GM12878 (cell line): ENCODE measurements at regions not wholly inside any gene's neighbourhood (a gene's known extent, or its start where the extent isn't known, plus 50 kb on each side); places are given as distances from the start of the nearest gene placed in this dataset.

Experiments
- ATAC-seq: fragments of 200-7000 bp; cut with Tn5 transposase; 3 replicates; pipeline ENCODE4 v1.9.1; 2020; ENCODE audit warnings: mild to moderate bottlenecking, moderate library complexity
- BruUV-seq: library from RNA; stranded (reverse); fragments of 400-500 nt; replicated peaks from 2 replicates; lab custom pipeline; 2021; lab: Mats Ljungman, UMichigan
- CTCF ChIA-PET: fragments of 300-600 bp; sonication (Branson Sonifier 250); formaldehyde crosslinking; extraction: SDS; loops from one replicate; lab custom pipeline; 2021; ENCODE audit warnings: inconsistent platforms; lab: Yijun Ruan, JAX
- POLR2A ChIA-PET: fragments of 350-600 bp; formaldehyde crosslinking; extraction: SDS; loops from one replicate; lab custom pipeline; 2021; ENCODE audit warnings: inconsistent platforms; lab: Charles Lee
- RAD21 ChIA-PET: fragments of 300-600 bp; sonication (Branson Sonifier 250); formaldehyde crosslinking; loops from one replicate; lab custom pipeline; 2023; ENCODE audit warnings: antibody characterized with exemption; ENCODE audit not compliant: unreplicated experiment; lab: Charles Lee
- SMC1A ChIA-PET: fragments of 300-600 bp; sonication (Branson Sonifier 250); formaldehyde crosslinking; loops from one replicate; lab custom pipeline; 2023; ENCODE audit not compliant: unreplicated experiment, uncharacterized antibody; lab: Charles Lee
- DNase-seq: peaks from one replicate; pipeline ENCODE4 v3.0.0-alpha.2; 2011; ENCODE audit warnings: low read depth, low spot score
- FAIRE-seq: peaks from 3 replicates; lab custom pipeline; 2011; peaks lifted over from hg19 to GRCh38; lab: Jason Lieb, UNC
- H2AFZ ChIP-seq: 2 replicates; pipeline ENCODE4 v1.6.0; 2011; ENCODE audit warnings: low read depth, low read length, control low read depth; ENCODE audit not compliant: control insufficient read depth
- H3K27ac ChIP-seq: 2 replicates; pipeline ENCODE4 v1.5.1; 2011; ENCODE audit warnings: control low read depth; ENCODE audit not compliant: control insufficient read depth, insufficient read depth
- H3K27me3 ChIP-seq, 2 experiments: replicated peaks in 1 of 2; 2 replicates each; pipeline versions ENCODE4 v1.6.0 to v1.6.1; 2011; ENCODE audit warnings: low read length in 1 of 2; ENCODE audit not compliant: control insufficient read depth in 2 of 2, insufficient read depth in 2 of 2
- H3K36me3 ChIP-seq, 2 experiments: 2 replicates each; pipeline ENCODE4 v1.5.1; 2011; ENCODE audit warnings: low read length in 1 of 2; ENCODE audit not compliant: control insufficient read depth in 2 of 2, insufficient read depth in 2 of 2
- H3K4me1 ChIP-seq: 2 replicates; pipeline ENCODE4 v1.6.1; 2011; ENCODE audit warnings: mild to moderate bottlenecking, low read length, moderate library complexity, mixed read lengths; ENCODE audit not compliant: control insufficient read depth, insufficient read depth
- H3K4me2 ChIP-seq: 2 replicates; pipeline ENCODE4 v1.6.0; 2011; ENCODE audit warnings: control low read depth; ENCODE audit not compliant: control insufficient read depth, insufficient read depth
- H3K4me3 ChIP-seq: fragments of 200-600 bp; sonication (generic); 2 replicates; pipeline ENCODE4 v1.5.1; 2016
- H3K79me2 ChIP-seq: 2 replicates; pipeline ENCODE4 v1.6.0; 2011; ENCODE audit warnings: low read length; ENCODE audit not compliant: control insufficient read depth, insufficient read depth
- H3K9ac ChIP-seq: 2 replicates; pipeline ENCODE4 v1.8.0; 2011; ENCODE audit warnings: low read length, control low read depth, mixed read lengths; ENCODE audit not compliant: control insufficient read depth, insufficient read depth
- H3K9me3 ChIP-seq: replicated peaks from 3 replicates; pipeline ENCODE4 v1.5.1; 2011; ENCODE audit warnings: mild to moderate bottlenecking, low read length; ENCODE audit not compliant: control insufficient read depth, insufficient read depth
- H4K20me1 ChIP-seq: 2 replicates; pipeline ENCODE4 v1.6.0; 2011; ENCODE audit not compliant: control insufficient read depth, insufficient read depth
- CREB1 ChIP-seq: IDR thresholded peaks from 2 replicates; pipeline ENCODE4 v1.6.1; 2012; ENCODE audit warnings: low read depth, mild to moderate bottlenecking, inconsistent platforms
- DPF2 ChIP-seq: fragments of 450-650 bp; IDR thresholded peaks from 2 replicates; pipeline ENCODE4 v1.6.1; 2017; ENCODE audit warnings: mild to moderate bottlenecking
- E2F4 ChIP-seq: IDR thresholded peaks from 2 replicates; pipeline ENCODE4 v1.6.1; 2012; ENCODE audit warnings: low read depth, low read length, improper control_type of control experiment
- ETV6 ChIP-seq, 2 experiments: fragments of 450-650 bp in 1 of 2; IDR thresholded peaks in 1 of 2; conservative IDR thresholded peaks in 1 of 2; 2 replicates each; pipeline ENCODE4 v1.6.1; 2014; ENCODE audit warnings: antibody characterized with exemption in 1 of 2, borderline replicate concordance in 1 of 2, low read depth in 1 of 2, mild to moderate bottlenecking in 1 of 2, moderate library complexity in 1 of 2
- FOS ChIP-seq: IDR thresholded peaks from 3 replicates; pipeline ENCODE4 v1.6.1; 2011; ENCODE audit warnings: borderline replicate concordance; ENCODE audit not compliant: insufficient read length; ENCODE audit errors: extremely low read depth
- MEF2A ChIP-seq: IDR thresholded peaks from 2 replicates; pipeline ENCODE4 v1.6.1; 2011; ENCODE audit warnings: low read depth, mild to moderate bottlenecking, low read length, moderate library complexity; ENCODE audit not compliant: insufficient read depth
- PAX8 ChIP-seq: fragments of 450-650 bp; IDR thresholded peaks from 2 replicates; pipeline ENCODE4 v1.6.1; 2017; ENCODE audit warnings: mild to moderate bottlenecking, moderate library complexity
- POLR2AphosphoS5 ChIP-seq: IDR thresholded peaks from 2 replicates; pipeline ENCODE4 v1.6.1; 2011; ENCODE audit warnings: mild to moderate bottlenecking, low read length, inconsistent platforms
- RUNX3 ChIP-seq: IDR thresholded peaks from 2 replicates; pipeline ENCODE4 v1.6.1; 2012; ENCODE audit warnings: low read length, inconsistent platforms
- SIX5 ChIP-seq: IDR thresholded peaks from 2 replicates; pipeline ENCODE4 v1.6.1; 2011; ENCODE audit warnings: mild to moderate bottlenecking, low read depth, low read length, moderate library complexity; ENCODE audit not compliant: severe bottlenecking
- SMARCA5 ChIP-seq: fragments of 450-650 bp; IDR thresholded peaks from 2 replicates; pipeline ENCODE4 v1.6.1; 2017; ENCODE audit warnings: mild to moderate bottlenecking
- SMC3 ChIP-seq: IDR thresholded peaks from 2 replicates; pipeline ENCODE4 v1.6.1; 2011; ENCODE audit warnings: low read length, improper control_type of control experiment, borderline replicate concordance
- SUPT20H ChIP-seq: IDR thresholded peaks from 2 replicates; pipeline ENCODE4 v1.6.1; 2011; ENCODE audit warnings: low read depth, mild to moderate bottlenecking, low read length, moderate library complexity, borderline replicate concordance; ENCODE audit not compliant: control insufficient read depth
- TAF1 ChIP-seq: IDR thresholded peaks from 2 replicates; pipeline ENCODE4 v1.6.1; 2011; ENCODE audit warnings: mild to moderate bottlenecking, low read depth, low read length, borderline replicate concordance
- TCF7 ChIP-seq: IDR thresholded peaks from 2 replicates; pipeline ENCODE4 v1.6.1; 2014; ENCODE audit warnings: antibody characterized with exemption, borderline replicate concordance
- ZBED1 ChIP-seq: IDR thresholded peaks from 2 replicates; pipeline ENCODE4 v1.6.1; 2016; ENCODE audit warnings: borderline replicate concordance
- WGBS: methylation state at CpG from one replicate; pipeline ENCODE4 v1.1.6; 2016; ENCODE audit warnings: low lambda C conversion rate; ENCODE audit not compliant: insufficient replicate concordance, insufficient coverage; ENCODE audit errors: missing lambda C conversion rate; 5-methylcytosine and 5-hydroxymethylcytosine counted together
- in situ Hi-C: fragments of 300-500 bp; cut with MboI; formaldehyde crosslinking; loops from 9 replicates; pipeline ENCODE4 v1.14.3; 2018; ENCODE audit warnings: mixed read lengths
- intact Hi-C: fragments of 100-400 bp; cut with micrococcal nuclease; formaldehyde crosslinking; loops from one replicate; pipeline ENCODE4 v1.14.2; 2022; ENCODE audit not compliant: unreplicated experiment
- TF ChIP-seq, protein P1 (sequence below): fragments of 450-650 bp; IDR thresholded peaks from 2 replicates; pipeline ENCODE4 v1.6.1; 2018; ENCODE audit warnings: borderline replicate concordance, mild to moderate bottlenecking; ENCODE audit not compliant: partially characterized antibody
- TF ChIP-seq, protein P2 (sequence below): fragments of 450-650 bp; formaldehyde crosslinking; IDR thresholded peaks from 2 replicates; pipeline ENCODE4 v1.5.0; 2022; ENCODE audit warnings: mild to moderate bottlenecking, missing genetic modification characterization

- ChIA-PET RAD21 (no interaction called here), SMC1A (interaction anchor here (1.3 to 2.0 kb wide), 2 partner anchors 8 to 81 kb away, joined by 3 to 6 read pairs; no protein-coding TSS in a partner anchor), CTCF (no interaction called here), POLR2A (no interaction called here)
- Histone ChIP-seq H3K9me3 (peaks cover 8% of the 10 kb centered on the region; the same call in 2 of the 3 replicates), H3K4me2 (no peak overlapping the region), H3K9ac (no peak overlapping the region), H2AFZ (no peak overlapping the region), H3K36me3 (no peaks in the 10 kb centered on the region), H3K27ac (no peak overlapping the region), H3K4me1 (peaks cover 3% of the 10 kb centered on the region; the same call in 1 of the 2 replicates), H4K20me1 (no peaks in the 10 kb centered on the region), H3K27me3 (no peaks in the 10 kb centered on the region), H3K79me2 (no peaks in the 10 kb centered on the region), H3K4me3 (no peak overlapping the region)
- 37% methylated on average over 5 of the region's 5 CpGs for WGBS
- in situ Hi-C loops, result no loop called here
- DNase-seq (no peak), ATAC-seq (no peak), FAIRE-seq (no peak)
- intact Hi-C loops, result no loop called here
- no TSS peak for BruUV-seq
- no peak for TF ChIP-seq DPF2
- TF ChIP-seq MEF2A, result no peak
- TF ChIP-seq, protein P1, sequence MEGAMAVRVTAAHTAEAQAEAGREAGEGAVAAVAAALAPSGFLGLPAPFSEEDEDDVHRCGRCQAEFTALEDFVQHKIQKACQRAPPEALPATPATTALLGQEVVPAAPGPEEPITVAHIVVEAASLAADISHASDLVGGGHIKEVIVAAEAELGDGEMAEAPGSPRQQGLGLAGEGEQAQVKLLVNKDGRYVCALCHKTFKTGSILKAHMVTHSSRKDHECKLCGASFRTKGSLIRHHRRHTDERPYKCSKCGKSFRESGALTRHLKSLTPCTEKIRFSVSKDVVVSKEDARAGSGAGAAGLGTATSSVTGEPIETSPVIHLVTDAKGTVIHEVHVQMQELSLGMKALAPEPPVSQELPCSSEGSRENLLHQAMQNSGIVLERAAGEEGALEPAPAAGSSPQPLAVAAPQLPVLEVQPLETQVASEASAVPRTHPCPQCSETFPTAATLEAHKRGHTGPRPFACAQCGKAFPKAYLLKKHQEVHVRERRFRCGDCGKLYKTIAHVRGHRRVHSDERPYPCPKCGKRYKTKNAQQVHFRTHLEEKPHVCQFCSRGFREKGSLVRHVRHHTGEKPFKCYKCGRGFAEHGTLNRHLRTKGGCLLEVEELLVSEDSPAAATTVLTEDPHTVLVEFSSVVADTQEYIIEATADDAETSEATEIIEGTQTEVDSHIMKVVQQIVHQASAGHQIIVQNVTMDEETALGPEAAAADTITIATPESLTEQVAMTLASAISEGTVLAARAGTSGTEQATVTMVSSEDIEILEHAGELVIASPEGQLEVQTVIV, result no peak
- no peak for TF ChIP-seq ZBED1
- no peak for TF ChIP-seq ETV6 (conservative IDR thresholded peaks at IDR 0.05 in 1 of 2, IDR thresholded peaks at IDR 0.05 in 1 of 2; ENCODE audit: borderline replicate concordance in 1 of 2, low read depth in 1 of 2)
- TF ChIP-seq E2F4, result no peak
- no peak for TF ChIP-seq TAF1
- TF ChIP-seq CREB1, result no peak
- TF ChIP-seq POLR2AphosphoS5, result no peak
- no peak for TF ChIP-seq SMC3
- TF ChIP-seq PAX8, result no peak
- no peak for TF ChIP-seq SIX5
- TF ChIP-seq TCF7, result no peak
- TF ChIP-seq SUPT20H, result no peak
- TF ChIP-seq, protein P2, sequence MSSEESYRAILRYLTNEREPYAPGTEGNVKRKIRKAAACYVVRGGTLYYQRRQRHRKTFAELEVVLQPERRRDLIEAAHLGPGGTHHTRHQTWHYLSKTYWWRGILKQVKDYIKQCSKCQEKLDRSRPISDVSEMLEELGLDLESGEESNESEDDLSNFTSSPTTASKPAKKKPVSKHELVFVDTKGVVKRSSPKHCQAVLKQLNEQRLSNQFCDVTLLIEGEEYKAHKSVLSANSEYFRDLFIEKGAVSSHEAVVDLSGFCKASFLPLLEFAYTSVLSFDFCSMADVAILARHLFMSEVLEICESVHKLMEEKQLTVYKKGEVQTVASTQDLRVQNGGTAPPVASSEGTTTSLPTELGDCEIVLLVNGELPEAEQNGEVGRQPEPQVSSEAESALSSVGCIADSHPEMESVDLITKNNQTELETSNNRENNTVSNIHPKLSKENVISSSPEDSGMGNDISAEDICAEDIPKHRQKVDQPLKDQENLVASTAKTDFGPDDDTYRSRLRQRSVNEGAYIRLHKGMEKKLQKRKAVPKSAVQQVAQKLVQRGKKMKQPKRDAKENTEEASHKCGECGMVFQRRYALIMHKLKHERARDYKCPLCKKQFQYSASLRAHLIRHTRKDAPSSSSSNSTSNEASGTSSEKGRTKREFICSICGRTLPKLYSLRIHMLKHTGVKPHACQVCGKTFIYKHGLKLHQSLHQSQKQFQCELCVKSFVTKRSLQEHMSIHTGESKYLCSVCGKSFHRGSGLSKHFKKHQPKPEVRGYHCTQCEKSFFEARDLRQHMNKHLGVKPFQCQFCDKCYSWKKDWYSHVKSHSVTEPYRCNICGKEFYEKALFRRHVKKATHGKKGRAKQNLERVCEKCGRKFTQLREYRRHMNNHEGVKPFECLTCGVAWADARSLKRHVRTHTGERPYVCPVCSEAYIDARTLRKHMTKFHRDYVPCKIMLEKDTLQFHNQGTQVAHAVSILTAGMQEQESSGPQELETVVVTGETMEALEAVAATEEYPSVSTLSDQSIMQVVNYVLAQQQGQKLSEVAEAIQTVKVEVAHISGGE (CRISPR knock-in tag), result no peak
- TF ChIP-seq RUNX3, result no peak
- no peak for TF ChIP-seq FOS
- no peak for TF ChIP-seq SMARCA5
These were observed 83.8 kb upstream of the TOX2 start for GRCh38 chr20:43830883-43831282.
